HG03469 (cell line): ENCODE measurements at regions not wholly inside any gene's neighbourhood (a gene's known extent, or its start where the extent isn't known, plus 50 kb on each side); places are given as distances from the start of the nearest gene placed in this dataset.
"Not testable (repeated sequence)": the region's sequence is repeated elsewhere in the genome, so short reads cannot be mapped to it uniquely, and the experiment has no call there.

ENCODE experiments used
- ATAC-seq: cut with Tn5 transposase; IDR thresholded peaks from one replicate; pipeline ENCODE4 v1.9.1; 2021; ENCODE audit warnings: mild to moderate bottlenecking, moderate library complexity, moderate number of reproducible peaks; ENCODE audit not compliant: unreplicated experiment

GRCh38 chr2:14099101-14099500 is 533.4 kb upstream of the LRATD1 start:
- not testable (repeated sequence) for ATAC-seq

- no peak for ATAC-seq
These were observed 518.2 kb upstream of the LRATD1 start for GRCh38 chr2:14114275-14114674.

- ATAC-seq: no peak
These were observed 512.1 kb upstream of the LRATD1 start for GRCh38 chr2:14120376-14120775.

GRCh38 chr2:14123436-14124103 is 508.9 kb upstream of the LRATD1 start:
- ATAC-seq: no peak

- ATAC-seq: no peak
These were observed 506.8 kb upstream of the LRATD1 start for GRCh38 chr2:14125624-14126293.

GRCh38 chr2:14126846-14127245 is 505.7 kb upstream of the LRATD1 start:
- no peak for ATAC-seq

GRCh38 chr2:14127765-14128164 is 504.8 kb upstream of the LRATD1 start:
- no peak for ATAC-seq

- no peak for ATAC-seq
These were observed 500.1 kb upstream of the LRATD1 start for GRCh38 chr2:14132386-14132785.

- ATAC-seq: no peak
These were observed 497.7 kb upstream of the LRATD1 start for GRCh38 chr2:14134771-14135170.

- ATAC-seq: no peak
These were observed 496.5 kb upstream of the LRATD1 start for GRCh38 chr2:14136030-14136429.

- ATAC-seq: no peak
These were observed 494.9 kb upstream of the LRATD1 start for GRCh38 chr2:14137643-14138042.

GRCh38 chr2:14140009-14140550 is 492.4 kb upstream of the LRATD1 start:
- ATAC-seq: no peak

GRCh38 chr2:14143435-14143834 is 489.1 kb upstream of the LRATD1 start:
- ATAC-seq: no peak

GRCh38 chr2:14148216-14148615 is 484.3 kb upstream of the LRATD1 start:
- no peak for ATAC-seq

GRCh38 chr2:14157816-14158215 is 474.7 kb upstream of the LRATD1 start:
- no peak for ATAC-seq

- ATAC-seq: no peak
These were observed 452.2 kb upstream of the LRATD1 start for GRCh38 chr2:14180333-14180732.

- no peak for ATAC-seq
These were observed 450.1 kb upstream of the LRATD1 start for GRCh38 chr2:14182227-14182946.

- no peak for ATAC-seq
These were observed 446.6 kb upstream of the LRATD1 start for GRCh38 chr2:14185906-14186305.

GRCh38 chr2:14188446-14188845 is 444.1 kb upstream of the LRATD1 start:
- no peak for ATAC-seq

- ATAC-seq: no peak
These were observed 442.6 kb upstream of the LRATD1 start for GRCh38 chr2:14189929-14190328.

GRCh38 chr2:14194233-14194632 is 438.3 kb upstream of the LRATD1 start:
- ATAC-seq: no peak

GRCh38 chr2:14197293-14197692 is 435.2 kb upstream of the LRATD1 start:
- no peak for ATAC-seq
